Suppressor macrophage treated with lipopolysaccharide for 4 hours (primary cell): ENCODE measurements at regions not wholly inside any gene's neighbourhood (a gene's known extent, or its start where the extent isn't known, plus 50 kb on each side); places are given as distances from the start of the nearest gene placed in this dataset.

Source experiments
- DNase-seq: peaks from one replicate; pipeline ENCODE4 v3.0.0-alpha.2; 2020

GRCh38 chr9:68648971-68649370 is 56.1 kb upstream of the PIP5K1B start:
- no peak for DNase-seq

- no peak for DNase-seq
These were observed 53.7 kb upstream of the PIP5K1B start for GRCh38 chr9:68651280-68651893.

- no peak for DNase-seq
These were observed 51.9 kb upstream of the PIP5K1B start for GRCh38 chr9:68653141-68653595.

- DNase-seq: no peak
These were observed 51.0 kb upstream of the PIP5K1B start for GRCh38 chr9:68654075-68654474.
